ENCODE measurements at regions not wholly inside any gene's neighbourhood (a gene's known extent, or its start where the extent isn't known, plus 50 kb on each side); places are given as distances from the start of the nearest gene placed in this dataset.
A peak's percentile ranks its signal among the peaks of the same experiment; 100 is the strongest.

DNA sequence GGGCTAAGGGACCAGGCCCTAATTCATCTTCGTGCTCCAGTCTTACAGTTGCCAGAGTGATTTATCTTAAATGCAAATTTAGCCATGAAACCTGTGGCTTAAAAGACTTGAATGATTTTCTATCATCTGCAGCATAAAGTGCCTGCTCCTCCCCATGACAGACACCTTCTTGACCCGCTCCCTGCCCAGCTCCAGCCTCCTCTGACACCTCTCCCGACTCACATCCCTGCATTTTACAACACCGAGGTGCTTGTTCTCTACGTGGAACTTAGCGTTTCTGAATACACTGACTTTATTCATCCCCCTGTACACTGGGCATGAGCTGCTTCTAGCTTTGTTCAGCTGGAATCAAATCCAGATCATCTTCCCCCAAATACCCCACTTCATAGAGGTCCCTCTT, 128.7 kb upstream of the MYO16 start:
- intact Hi-C loops (cut with DNase I): loop anchor here in 5 of 10 donors (10.0 kb wide), 3 partner anchors 156 to 276 kb away; no protein-coding TSS in a partner anchor
- DNase-seq (no peak), ATAC-seq (no peak)
- Histone ChIP-seq H3K9me3 (no peaks in the 10 kb centered on the region), H3K27me3 (peaks cover 5 to 29% (median 17%) of the 10 kb centered on the region in 9 donors), H3K4me1 (peaks cover 0 to 12% (median 1%) of the 10 kb centered on the region in 12 donors), H3K27ac (no peak overlapping the region), H3K4me3 (no peak overlapping the region), H3K36me3 (no peaks in the 10 kb centered on the region)
- WGBS, 4 donors: 52 to 78% (median 71%) methylated on average over 6 of the region's 6 CpGs
- no peak for TF ChIP-seq POLR2A (IDR thresholded peaks at IDR 0.05)
- TF ChIP-seq, protein P1, sequence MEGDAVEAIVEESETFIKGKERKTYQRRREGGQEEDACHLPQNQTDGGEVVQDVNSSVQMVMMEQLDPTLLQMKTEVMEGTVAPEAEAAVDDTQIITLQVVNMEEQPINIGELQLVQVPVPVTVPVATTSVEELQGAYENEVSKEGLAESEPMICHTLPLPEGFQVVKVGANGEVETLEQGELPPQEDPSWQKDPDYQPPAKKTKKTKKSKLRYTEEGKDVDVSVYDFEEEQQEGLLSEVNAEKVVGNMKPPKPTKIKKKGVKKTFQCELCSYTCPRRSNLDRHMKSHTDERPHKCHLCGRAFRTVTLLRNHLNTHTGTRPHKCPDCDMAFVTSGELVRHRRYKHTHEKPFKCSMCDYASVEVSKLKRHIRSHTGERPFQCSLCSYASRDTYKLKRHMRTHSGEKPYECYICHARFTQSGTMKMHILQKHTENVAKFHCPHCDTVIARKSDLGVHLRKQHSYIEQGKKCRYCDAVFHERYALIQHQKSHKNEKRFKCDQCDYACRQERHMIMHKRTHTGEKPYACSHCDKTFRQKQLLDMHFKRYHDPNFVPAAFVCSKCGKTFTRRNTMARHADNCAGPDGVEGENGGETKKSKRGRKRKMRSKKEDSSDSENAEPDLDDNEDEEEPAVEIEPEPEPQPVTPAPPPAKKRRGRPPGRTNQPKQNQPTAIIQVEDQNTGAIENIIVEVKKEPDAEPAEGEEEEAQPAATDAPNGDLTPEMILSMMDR (IDR thresholded peaks at IDR 0.05): no peak

DNA sequence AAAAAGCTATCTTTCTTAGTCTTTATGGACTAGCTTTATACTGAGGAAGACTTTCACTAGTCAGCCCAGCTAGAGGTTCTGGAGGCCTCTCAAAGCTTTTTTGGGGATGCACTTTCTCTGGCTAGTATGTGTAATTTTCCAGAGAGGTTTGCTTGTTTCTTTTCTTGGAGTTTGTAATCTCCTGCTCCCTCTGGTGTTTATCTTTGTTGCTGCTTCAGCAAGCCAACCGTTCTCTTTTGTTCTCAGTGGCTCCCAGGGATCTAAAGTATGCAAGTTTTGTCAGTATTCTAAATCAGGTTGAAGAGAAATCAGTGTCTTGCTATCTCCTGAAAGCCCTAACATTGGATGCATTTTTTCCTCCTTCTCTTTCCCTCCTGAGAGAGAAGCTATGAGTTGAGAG, 121.1 kb upstream of the MYO16 start:
- no peak for TF ChIP-seq POLR2A (IDR thresholded peaks at IDR 0.05)
- TF ChIP-seq, protein P1 (IDR thresholded peaks at IDR 0.05): peak in 10 of 12 donors; percentile 13 to 48 (median 26)
- WGBS, 4 donors: 0 to 7% (median 3%) methylated on average over 1 of the region's 1 CpG
- no peak for ATAC-seq

DNA sequence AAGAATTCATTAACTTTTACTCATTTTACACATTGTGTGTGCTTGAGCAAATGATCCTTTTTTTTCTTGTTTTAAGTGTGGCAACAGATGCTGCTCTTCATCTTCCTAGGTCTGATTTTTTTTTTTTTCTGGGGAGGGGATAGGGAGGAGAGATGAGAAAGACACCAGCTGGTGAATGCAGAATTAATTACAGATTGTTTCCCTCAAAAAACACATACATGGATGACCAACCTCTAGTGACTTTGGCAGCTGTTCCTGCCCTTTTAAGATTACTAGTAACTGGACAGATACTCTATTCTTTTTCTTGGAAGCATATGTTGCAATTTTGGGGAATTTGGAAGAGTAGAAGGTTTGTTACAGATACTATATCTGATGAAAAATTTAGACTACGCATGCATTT, 103.6 kb upstream of the MYO16 start:
- ATAC-seq (peak in 1 of 4 donors; percentile 12), DNase-seq (no peak)
- intact Hi-C loops (cut with DNase I): no loop called here
- Histone ChIP-seq H3K9me3 (no peaks in the 10 kb centered on the region), H3K36me3 (no peaks in the 10 kb centered on the region), H3K4me1 (no peaks in the 10 kb centered on the region), H3K4me3 (no peak overlapping the region), H3K27ac (no peak overlapping the region), H3K27me3 (peaks cover 0 to 11% (median 0%) of the 10 kb centered on the region in 9 donors)
- TF ChIP-seq, protein P1 (IDR thresholded peaks at IDR 0.05): no peak
- TF ChIP-seq POLR2A (IDR thresholded peaks at IDR 0.05): no peak
- 57 to 74% (median 70%) methylated on average over 1 of the region's 1 CpG for WGBS, 4 donors

More for the DNA sequence above, 121.1 kb upstream of the MYO16 start:
- no peak for DNase-seq
- H3K36me3 ChIP-seq: no peaks in the 10 kb centered on the region
- peaks cover 0 to 15% (median 0%) of the 10 kb centered on the region in 12 donors for H3K9me3 ChIP-seq
- no peak overlapping the region for H3K4me3 ChIP-seq
- intact Hi-C loops (cut with DNase I): loop anchor here in 5 of 10 donors (5.0 to 10.0 kb wide), 4 partner anchors 163 to 283 kb away; no protein-coding TSS in a partner anchor
- no peak overlapping the region for H3K27ac ChIP-seq
- H3K27me3 ChIP-seq: no peaks in the 10 kb centered on the region
- no peaks in the 10 kb centered on the region for H3K4me1 ChIP-seq

DNA sequence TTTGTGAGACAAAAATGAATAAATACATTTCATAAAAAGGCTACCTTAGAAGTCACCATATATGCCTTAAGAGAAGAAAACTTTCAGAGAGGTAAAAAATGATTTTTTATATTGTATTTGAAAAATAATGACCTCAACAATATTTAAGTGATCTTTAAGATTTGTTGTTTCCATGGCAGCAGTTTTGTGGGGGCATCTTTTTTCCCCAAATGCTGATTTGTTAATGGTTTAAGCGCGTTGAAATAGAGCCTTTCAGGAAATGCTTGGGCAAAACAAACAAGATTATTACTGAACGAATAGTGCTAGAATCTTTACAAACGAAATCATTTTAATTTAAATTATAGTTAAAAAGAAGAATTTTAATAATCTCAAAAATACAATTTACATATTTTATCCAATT, 103.1 kb upstream of the MYO16 start:
- intact Hi-C loops (cut with DNase I): no loop called here
- 63 to 75% (median 69%) methylated on average over 4 of the region's 4 CpGs for WGBS, 4 donors
- no peak overlapping the region for H3K4me3 ChIP-seq
- no peaks in the 10 kb centered on the region for H3K4me1 ChIP-seq
- peaks cover 0 to 11% (median 0%) of the 10 kb centered on the region in 9 donors for H3K27me3 ChIP-seq
- DNase-seq: no peak
- H3K27ac ChIP-seq: no peak overlapping the region
- no peaks in the 10 kb centered on the region for H3K36me3 ChIP-seq
- TF ChIP-seq, protein P1 (IDR thresholded peaks at IDR 0.05): no peak
- no peak for TF ChIP-seq POLR2A (IDR thresholded peaks at IDR 0.05)
- H3K9me3 ChIP-seq: no peaks in the 10 kb centered on the region
- no peak for ATAC-seq

Measured in heart left ventricle (tissue), 16 donors.